ENCODE measurements at regions not wholly inside any gene's neighbourhood (a gene's known extent, or its start where the extent isn't known, plus 50 kb on each side); places are given as distances from the start of the nearest gene placed in this dataset.
"Not testable (repeated sequence)": the region's sequence is repeated elsewhere in the genome, so short reads cannot be mapped to it uniquely, and the experiment has no call there.

GRCh38 chr5:78719504-78720219 is 71.1 kb upstream of the LHFPL2 start:
- no peak for DNase-seq (ENCODE audit: low read depth in 1 of 2, low spot score in 1 of 2)
- no peaks in the 10 kb centered on the region for H3K9me3 ChIP-seq (ENCODE audit: low read depth)
- H3K27me3 ChIP-seq: no peaks in the 10 kb centered on the region
- TF ChIP-seq, protein P1, sequence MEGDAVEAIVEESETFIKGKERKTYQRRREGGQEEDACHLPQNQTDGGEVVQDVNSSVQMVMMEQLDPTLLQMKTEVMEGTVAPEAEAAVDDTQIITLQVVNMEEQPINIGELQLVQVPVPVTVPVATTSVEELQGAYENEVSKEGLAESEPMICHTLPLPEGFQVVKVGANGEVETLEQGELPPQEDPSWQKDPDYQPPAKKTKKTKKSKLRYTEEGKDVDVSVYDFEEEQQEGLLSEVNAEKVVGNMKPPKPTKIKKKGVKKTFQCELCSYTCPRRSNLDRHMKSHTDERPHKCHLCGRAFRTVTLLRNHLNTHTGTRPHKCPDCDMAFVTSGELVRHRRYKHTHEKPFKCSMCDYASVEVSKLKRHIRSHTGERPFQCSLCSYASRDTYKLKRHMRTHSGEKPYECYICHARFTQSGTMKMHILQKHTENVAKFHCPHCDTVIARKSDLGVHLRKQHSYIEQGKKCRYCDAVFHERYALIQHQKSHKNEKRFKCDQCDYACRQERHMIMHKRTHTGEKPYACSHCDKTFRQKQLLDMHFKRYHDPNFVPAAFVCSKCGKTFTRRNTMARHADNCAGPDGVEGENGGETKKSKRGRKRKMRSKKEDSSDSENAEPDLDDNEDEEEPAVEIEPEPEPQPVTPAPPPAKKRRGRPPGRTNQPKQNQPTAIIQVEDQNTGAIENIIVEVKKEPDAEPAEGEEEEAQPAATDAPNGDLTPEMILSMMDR (IDR thresholded peaks at IDR 0.05; ENCODE audit: low read depth, low read length): no peak
- H3K36me3 ChIP-seq: no peaks in the 10 kb centered on the region
- peaks cover 3% of the 10 kb centered on the region for H3K4me1 ChIP-seq (ENCODE audit: low read depth)
- H3K27ac ChIP-seq: no peak overlapping the region
- H3K4me3 ChIP-seq: no peak overlapping the region

- TF ChIP-seq, protein P1 (IDR thresholded peaks at IDR 0.05; ENCODE audit: low read depth, low read length): no peak
- no peaks in the 10 kb centered on the region for H3K9me3 ChIP-seq (ENCODE audit: low read depth)
- H3K4me1 ChIP-seq (ENCODE audit: low read depth): peaks cover 3% of the 10 kb centered on the region
- H3K27ac ChIP-seq: no peak overlapping the region
- H3K4me3 ChIP-seq: no peak overlapping the region
- H3K27me3 ChIP-seq: no peaks in the 10 kb centered on the region
- DNase-seq (ENCODE audit: low read depth in 1 of 2, low spot score in 1 of 2): no peak
- no peaks in the 10 kb centered on the region for H3K36me3 ChIP-seq
Observed at GRCh38 chr5:78718824-78719223, 70.3 kb upstream of the LHFPL2 start.

DNA sequence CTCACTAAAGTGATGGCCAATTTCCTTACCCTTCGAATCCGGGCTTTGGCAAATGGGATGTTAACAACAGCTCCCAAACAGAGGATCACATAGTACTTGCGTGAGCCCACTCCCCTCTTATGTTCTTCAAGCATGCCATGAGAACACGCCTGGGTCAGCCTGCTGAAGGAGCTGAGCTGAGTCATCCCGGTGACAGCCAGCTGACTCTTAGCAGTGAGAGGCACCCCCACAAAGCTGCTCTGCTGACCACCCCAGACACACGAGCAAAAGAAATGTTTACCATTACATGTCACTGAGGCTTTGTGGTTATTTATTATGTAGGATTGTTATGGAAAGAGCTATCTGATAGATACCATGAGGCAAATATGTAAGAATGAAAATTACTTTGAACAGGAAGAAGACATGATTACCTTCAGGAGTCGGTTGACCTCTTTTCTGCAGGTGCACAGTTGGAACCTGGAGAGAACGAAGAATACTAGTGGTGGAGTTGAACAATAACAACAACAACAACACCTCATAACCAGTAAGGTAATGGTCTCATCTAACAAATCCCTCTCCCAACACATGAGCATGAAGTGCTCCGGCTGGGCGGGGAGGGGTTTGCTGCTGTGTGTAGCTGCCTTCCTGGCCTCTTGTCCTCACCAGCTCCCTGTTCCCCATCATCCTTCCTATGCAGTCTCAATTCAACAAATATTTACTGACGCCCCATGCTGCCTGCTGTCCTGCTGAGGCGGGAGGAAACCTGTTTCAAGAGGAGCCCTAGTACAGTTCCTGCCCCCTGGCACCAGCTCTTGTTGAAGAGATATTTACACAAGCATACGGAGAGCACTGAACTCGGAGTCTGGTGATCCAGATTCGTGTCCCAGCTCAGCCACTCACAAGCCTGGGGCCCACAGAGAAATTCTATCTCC is 69.4 kb upstream of the LHFPL2 start:
- Histone ChIP-seq H3K4me1 (ENCODE audit: low read depth) (peaks cover 3% of the 10 kb centered on the region), H3K36me3 (no peaks in the 10 kb centered on the region), H3K27ac (no peak overlapping the region), H3K4me3 (no peak overlapping the region), H3K9me3 (ENCODE audit: low read depth) (no peaks in the 10 kb centered on the region), H3K27me3 (no peaks in the 10 kb centered on the region)
- DNase-seq (ENCODE audit: low read depth in 1 of 2, low spot score in 1 of 2): no peak
- TF ChIP-seq, protein P1 (IDR thresholded peaks at IDR 0.05; ENCODE audit: low read depth, low read length): no peak

- no peak overlapping the region for H3K4me3 ChIP-seq
- DNase-seq (ENCODE audit: low read depth in 1 of 2, low spot score in 1 of 2): no peak
- H3K4me1 ChIP-seq (ENCODE audit: low read depth): peaks cover 3% of the 10 kb centered on the region
- no peaks in the 10 kb centered on the region for H3K9me3 ChIP-seq (ENCODE audit: low read depth)
- H3K27ac ChIP-seq: no peak overlapping the region
- TF ChIP-seq, protein P1 (IDR thresholded peaks at IDR 0.05; ENCODE audit: low read depth, low read length): no peak
- H3K27me3 ChIP-seq: no peaks in the 10 kb centered on the region
- no peaks in the 10 kb centered on the region for H3K36me3 ChIP-seq
Observed at GRCh38 chr5:78716206-78716605, 67.6 kb upstream of the LHFPL2 start.

DNA sequence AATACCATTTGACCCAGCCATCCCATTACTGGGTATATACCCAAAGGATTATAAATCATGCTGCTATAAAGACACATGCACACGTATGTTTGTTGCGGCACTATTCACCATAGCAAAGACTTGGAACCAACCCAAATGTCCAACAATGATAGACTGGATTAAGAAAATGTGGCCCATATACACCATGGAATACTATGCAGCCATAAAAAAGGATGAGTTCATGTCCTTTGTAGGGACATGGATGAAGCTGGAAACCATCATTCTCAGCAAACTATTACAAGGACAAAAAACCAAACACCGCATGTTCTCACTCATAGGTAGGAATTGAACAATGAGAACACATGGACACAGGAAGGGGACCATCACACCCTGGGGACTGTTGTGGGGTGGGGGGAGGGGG is 66.8 kb upstream of the LHFPL2 start:
- H3K9me3 ChIP-seq (ENCODE audit: low read depth); H3K27ac ChIP-seq; H3K27me3 ChIP-seq; H3K4me3 ChIP-seq; H3K4me1 ChIP-seq (ENCODE audit: low read depth); H3K36me3 ChIP-seq; DNase-seq (ENCODE audit: low read depth in 1 of 2, low spot score in 1 of 2): not testable (repeated sequence)

DNA sequence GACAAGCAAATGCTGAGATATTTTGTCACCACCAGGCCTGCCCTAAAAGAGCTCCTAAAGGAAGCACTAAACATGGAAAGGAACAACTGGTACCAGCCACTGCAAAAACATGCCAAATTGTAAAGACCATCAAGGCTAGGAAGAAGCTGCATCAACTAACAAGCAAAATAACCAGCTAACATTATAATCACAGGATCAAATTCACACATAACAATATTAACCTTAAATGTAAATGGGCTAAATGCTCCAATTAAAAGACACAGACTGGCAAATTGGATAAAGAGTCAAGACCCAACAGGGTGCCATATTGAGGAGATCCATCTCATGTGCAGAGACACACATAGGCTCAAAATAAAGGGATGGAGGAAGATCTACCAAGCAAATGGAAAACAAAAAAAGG is 63.1 kb upstream of the LHFPL2 start:
- DNase-seq (ENCODE audit: low read depth in 1 of 2, low spot score in 1 of 2); H3K27ac ChIP-seq; H3K9me3 ChIP-seq (ENCODE audit: low read depth); H3K4me1 ChIP-seq (ENCODE audit: low read depth); H3K4me3 ChIP-seq; H3K36me3 ChIP-seq; H3K27me3 ChIP-seq: not testable (repeated sequence)

DNA sequence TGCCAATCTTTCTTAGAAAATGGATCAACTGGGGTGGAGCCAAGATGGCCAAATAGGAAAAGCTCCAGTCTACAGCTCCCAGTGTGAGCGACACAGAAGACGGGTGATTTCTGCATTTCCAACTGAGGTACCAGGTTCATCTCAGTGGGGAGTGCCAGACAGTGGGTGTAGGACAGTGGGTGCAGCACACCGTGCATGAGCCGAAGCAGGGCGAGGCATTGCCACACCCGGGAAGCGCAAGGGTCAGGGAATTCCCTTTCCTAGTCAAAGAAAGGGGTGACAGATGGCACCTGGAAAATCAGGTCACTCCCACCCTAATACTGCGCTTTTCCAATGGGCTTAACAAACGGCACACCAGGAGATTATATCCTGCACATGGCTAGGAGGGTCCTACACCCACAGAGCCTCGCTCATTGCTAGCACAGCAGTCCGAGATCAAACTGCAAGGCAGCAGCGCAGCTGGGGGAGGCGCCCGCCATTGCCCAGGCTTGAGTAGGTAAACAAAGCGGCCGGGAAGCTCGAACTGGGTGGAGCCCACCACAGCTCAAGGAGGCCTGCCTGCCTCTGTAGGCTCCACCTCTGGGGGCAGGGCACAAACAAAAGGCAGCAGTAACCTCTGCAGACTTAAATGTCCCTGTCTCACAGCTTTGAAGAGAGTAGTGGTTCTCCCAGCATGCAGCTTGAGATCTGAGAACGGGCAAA is 61.3 kb upstream of the LHFPL2 start:
- H3K27me3 ChIP-seq; H3K4me3 ChIP-seq; H3K27ac ChIP-seq; DNase-seq (ENCODE audit: low read depth in 1 of 2, low spot score in 1 of 2); H3K4me1 ChIP-seq (ENCODE audit: low read depth); H3K9me3 ChIP-seq (ENCODE audit: low read depth); H3K36me3 ChIP-seq: not testable (repeated sequence)

Measured in cardiac muscle cell (in vitro differentiated cells and primary cell).